H1 (cell line): ENCODE measurements at regions not wholly inside any gene's neighbourhood (a gene's known extent, or its start where the extent isn't known, plus 50 kb on each side); places are given as distances from the start of the nearest gene placed in this dataset.

Experiments used
- CTCF ChIA-PET: fragments of 300-600 bp; sonication (Branson Sonifier 250); formaldehyde crosslinking; loops from one replicate; lab custom pipeline; 2021; ENCODE audit not compliant: partially characterized antibody; lab: Charles Lee
- POLR2A ChIA-PET: fragments of 300-600 bp; sonication (Branson Sonifier 250); formaldehyde crosslinking; loops from one replicate; lab custom pipeline; 2021; ENCODE audit warnings: inconsistent platforms; ENCODE audit not compliant: partially characterized antibody; lab: Charles Lee
- DNase-seq, 2 experiments: peaks; one replicate each; pipeline versions ENCODE4 v3.0.0 to v3.0.0-alpha.2; 2010 to 2022; ENCODE audit warnings: low spot score in 2 of 2, low read depth in 1 of 2, mixed read lengths in 1 of 2
- FAIRE-seq: peaks from 2 replicates; lab custom pipeline; 2011; peaks lifted over from hg19 to GRCh38; lab: Jason Lieb, UNC
- H2AFZ ChIP-seq: 2 replicates; pipeline ENCODE4 v1.8.1; 2012; ENCODE audit warnings: low read length, inconsistent platforms
- H2AK5ac ChIP-seq: 2 replicates; pipeline ENCODE4 v1.6.1; 2013; ENCODE audit warnings: low read depth, low read length
- H2BK120ac ChIP-seq: replicated peaks from 2 replicates; pipeline ENCODE3; 2013; ENCODE audit warnings: low read depth, low read length, inconsistent platforms
- H2BK12ac ChIP-seq: 2 replicates; pipeline ENCODE4 v1.6.1; 2013; ENCODE audit warnings: low read depth, low read length
- H2BK15ac ChIP-seq: 2 replicates; pipeline ENCODE4 v1.6.1; 2013; ENCODE audit warnings: low read length
- H2BK20ac ChIP-seq: 2 replicates; pipeline ENCODE4 v1.6.1; 2013; ENCODE audit warnings: low read length
- H2BK5ac ChIP-seq: 2 replicates; pipeline ENCODE4 v1.6.1; 2013; ENCODE audit warnings: low read depth, low read length
- H3K14ac ChIP-seq: 2 replicates; pipeline ENCODE4 v1.6.1; 2013; ENCODE audit warnings: inconsistent platforms; ENCODE audit not compliant: insufficient read length
- H3K18ac ChIP-seq: 2 replicates; pipeline ENCODE4 v1.6.1; 2013; ENCODE audit warnings: low read length; ENCODE audit errors: extremely low read depth
- H3K23ac ChIP-seq: 2 replicates; pipeline ENCODE4 v1.6.1; 2013; ENCODE audit warnings: inconsistent platforms; ENCODE audit not compliant: insufficient read length
- H3K23me2 ChIP-seq: 2 replicates; pipeline ENCODE4 v1.6.1; 2013; ENCODE audit warnings: low read depth, low read length
- H3K27ac ChIP-seq: 2 replicates; pipeline ENCODE4 v1.6.1; 2011; ENCODE audit warnings: low read depth, low read length, inconsistent platforms
- H3K27me3 ChIP-seq, 4 experiments: replicated peaks in 1 of 4; 1 replicate in 1 of 4; 2 replicates in 3 of 4; pipeline versions ENCODE4 v1.6.1 to v1.8.1; 2011 to 2013; ENCODE audit warnings: low read length in 3 of 4, mild to moderate bottlenecking in 3 of 4, inconsistent platforms in 2 of 4, mixed read lengths in 2 of 4, moderate library complexity in 1 of 4; ENCODE audit not compliant: control insufficient read depth in 3 of 4, insufficient read depth in 3 of 4; ENCODE audit errors: extremely low read depth in 1 of 4
- H3K36me3 ChIP-seq, 4 experiments: 2 replicates each; pipeline versions ENCODE4 v1.6.1 to v1.8.1; 2011 to 2013; ENCODE audit warnings: mild to moderate bottlenecking in 4 of 4, low read length in 3 of 4, moderate library complexity in 2 of 4, control low read depth in 1 of 4, inconsistent platforms in 1 of 4; ENCODE audit not compliant: insufficient read depth in 4 of 4, control insufficient read depth in 2 of 4
- H3K4ac ChIP-seq: replicated peaks from 2 replicates; pipeline ENCODE3; 2013; ENCODE audit warnings: low read length, low read depth, mixed read lengths, inconsistent platforms; ENCODE audit not compliant: insufficient read length
- H3K4me1 ChIP-seq, 4 experiments: replicated peaks in 1 of 4; 1 replicate in 1 of 4; 2 replicates in 3 of 4; pipeline versions ENCODE4 v1.6.1 to v1.8.1; 2011 to 2013; ENCODE audit warnings: low read length in 3 of 4, inconsistent platforms in 2 of 4, mixed read lengths in 1 of 4; ENCODE audit not compliant: insufficient read depth in 4 of 4, control insufficient read depth in 3 of 4
- H3K4me2 ChIP-seq, 2 experiments: 2 replicates each; pipeline versions ENCODE4 v1.6.1 to v1.8.1; 2011 to 2013; ENCODE audit warnings: low read depth in 2 of 2, low read length in 2 of 2, control low read depth in 1 of 2, inconsistent platforms in 1 of 2, mild to moderate bottlenecking in 1 of 2; ENCODE audit not compliant: insufficient read depth in 1 of 2
- H3K4me3 ChIP-seq, 4 experiments: fragments of 200-600, 300-600 bp in 1 of 4; sonication (generic), shearing (Covaris generic), sonication (Bioruptor Twin) in 1 of 4; 2 replicates each; pipeline versions ENCODE4 v1.5.1 to v1.8.1; 2011 to 2016; ENCODE audit warnings: low read length in 4 of 4, low read depth in 3 of 4, control low read depth in 2 of 4, inconsistent platforms in 2 of 4, mild to moderate bottlenecking in 2 of 4, mixed read lengths in 1 of 4, moderate library complexity in 1 of 4; ENCODE audit not compliant: insufficient read depth in 2 of 4; ENCODE audit errors: extremely low read depth in 1 of 4
- H3K56ac ChIP-seq: replicated peaks from 2 replicates; pipeline ENCODE3; 2013; ENCODE audit warnings: low read depth, mild to moderate bottlenecking, mixed read lengths, low read length, inconsistent platforms; ENCODE audit not compliant: insufficient read length
- H3K79me1 ChIP-seq: 2 replicates; pipeline ENCODE4 v1.6.1; 2013; ENCODE audit warnings: low read depth, low read length, control low read depth
- H3K79me2 ChIP-seq, 2 experiments: 2 replicates each; pipeline versions ENCODE4 v1.6.1 to v1.8.1; 2012 to 2013; ENCODE audit warnings: low read length in 2 of 2, mild to moderate bottlenecking in 2 of 2, inconsistent platforms in 1 of 2; ENCODE audit not compliant: insufficient read depth in 2 of 2, control insufficient read depth in 1 of 2
- H3K9ac ChIP-seq, 4 experiments: replicated peaks in 1 of 4; 1 replicate in 1 of 4; 2 replicates in 3 of 4; pipeline versions ENCODE4 v1.6.1 to v1.8.1; 2011 to 2013; ENCODE audit warnings: low read depth in 3 of 4, low read length in 3 of 4, control low read depth in 2 of 4, mild to moderate bottlenecking in 2 of 4, moderate library complexity in 2 of 4, inconsistent platforms in 1 of 4; ENCODE audit errors: extremely low read depth in 1 of 4
- H3K9me3 ChIP-seq, 2 experiments: 2 replicates each; pipeline versions ENCODE4 v1.6.1 to v1.8.1; 2012 to 2013; ENCODE audit warnings: mild to moderate bottlenecking in 2 of 2, moderate library complexity in 2 of 2, control low read depth in 1 of 2, inconsistent platforms in 1 of 2, low read depth in 1 of 2, low read length in 1 of 2, mixed read lengths in 1 of 2; ENCODE audit not compliant: insufficient read depth in 2 of 2
- H4K20me1 ChIP-seq, 2 experiments: replicated peaks in 1 of 2; 2 replicates each; pipeline versions ENCODE3 to v1.8.1; 2011 to 2013; ENCODE audit warnings: inconsistent platforms in 2 of 2, low read length in 2 of 2, mild to moderate bottlenecking in 1 of 2; ENCODE audit not compliant: insufficient read depth in 2 of 2, control insufficient read depth in 1 of 2
- H4K5ac ChIP-seq: 2 replicates; pipeline ENCODE4 v1.6.1; 2013; ENCODE audit warnings: low read length, low read depth, mixed read lengths, inconsistent platforms; ENCODE audit not compliant: insufficient read length
- H4K8ac ChIP-seq: 2 replicates; pipeline ENCODE4 v1.8.0; 2013; ENCODE audit warnings: mild to moderate bottlenecking, moderate library complexity, low read length, inconsistent platforms; ENCODE audit not compliant: insufficient read depth; ENCODE audit errors: extremely low read depth
- H4K91ac ChIP-seq: replicated peaks from 2 replicates; pipeline ENCODE3; 2013; ENCODE audit warnings: low read length, mixed read lengths, inconsistent platforms; ENCODE audit not compliant: insufficient read length
- BCL11A ChIP-seq, 2 experiments: IDR thresholded peaks; one replicate each; pipeline ENCODE4 v1.6.1; 2011; ENCODE audit warnings: low read depth in 2 of 2, low read length in 2 of 2, mild to moderate bottlenecking in 2 of 2
- BRCA1 ChIP-seq: IDR thresholded peaks from 2 replicates; pipeline ENCODE4 v1.6.1; 2012; ENCODE audit warnings: low read depth, low read length, improper control_type of control experiment
- EGR1 ChIP-seq: IDR thresholded peaks from 2 replicates; pipeline ENCODE4 v1.6.1; 2011; ENCODE audit warnings: low read depth, low read length, borderline replicate concordance
- GTF2F1 ChIP-seq: IDR thresholded peaks from 2 replicates; pipeline ENCODE4 v1.6.1; 2012; ENCODE audit warnings: low read depth, low read length, improper control_type of control experiment, borderline replicate concordance
- HDAC6 ChIP-seq: IDR thresholded peaks from one replicate; pipeline ENCODE4 v1.7.1; 2012; ENCODE audit warnings: low read depth, mild to moderate bottlenecking, inconsistent platforms, low read length, moderate library complexity
- KDM5A ChIP-seq: fragments of 200-600 bp; IDR thresholded peaks from 2 replicates; pipeline ENCODE4 v1.7.1; 2012; ENCODE audit warnings: mild to moderate bottlenecking, low read length, inconsistent platforms, mixed read lengths
- NRF1 ChIP-seq: IDR thresholded peaks from 2 replicates; pipeline ENCODE4 v1.6.1; 2011; ENCODE audit warnings: mild to moderate bottlenecking, low read depth, low read length, improper control_type of control experiment
- RAD21 ChIP-seq, 2 experiments: IDR thresholded peaks in 1 of 2; conservative IDR thresholded peaks in 1 of 2; 2 replicates each; pipeline ENCODE4 v1.6.1; 2011; ENCODE audit warnings: low read depth in 2 of 2, low read length in 2 of 2, improper control_type of control experiment in 1 of 2, inconsistent platforms in 1 of 2, mild to moderate bottlenecking in 1 of 2, moderate library complexity in 1 of 2
- SIX5 ChIP-seq: IDR thresholded peaks from 2 replicates; pipeline ENCODE4 v1.6.1; 2011; ENCODE audit warnings: mild to moderate bottlenecking, low read depth, low read length
- SP1 ChIP-seq: IDR thresholded peaks from 2 replicates; pipeline ENCODE4 v1.6.1; 2011; ENCODE audit warnings: low read depth, low read length
- TBP ChIP-seq: IDR thresholded peaks from 2 replicates; pipeline ENCODE4 v1.6.1; 2011; ENCODE audit warnings: low read depth, low read length, improper control_type of control experiment
- TEAD4 ChIP-seq: IDR thresholded peaks from 2 replicates; pipeline ENCODE4 v1.6.1; 2012; ENCODE audit warnings: low read depth, low read length, inconsistent platforms, mixed read lengths
- WGBS, 2 experiments: shearing (Covaris generic) in 1 of 2; methylation state at CpG; one replicate each; pipeline versions ENCODE4 v1.1.6 to v1.1.7; 2013 to 2015; ENCODE audit warnings: low lambda C conversion rate in 2 of 2, mixed read lengths in 2 of 2, inconsistent platforms in 1 of 2, low coverage in 1 of 2, missing lambda C conversion rate in 1 of 2; ENCODE audit not compliant: insufficient replicate concordance in 2 of 2, insufficient coverage in 1 of 2, insufficient read length in 1 of 2; ENCODE audit errors: extremely low coverage in 1 of 2, missing lambda C conversion rate in 1 of 2; 5-methylcytosine and 5-hydroxymethylcytosine counted together
- TF ChIP-seq, protein P1 (sequence below): IDR thresholded peaks from 2 replicates; pipeline ENCODE4 v1.6.1; 2011; ENCODE audit warnings: low read depth, mild to moderate bottlenecking, low read length; ENCODE audit not compliant: insufficient read depth
- TF ChIP-seq, protein P2 (sequence below): IDR thresholded peaks from 2 replicates; pipeline ENCODE4 v1.6.1; 2012; ENCODE audit warnings: inconsistent platforms

DNA sequence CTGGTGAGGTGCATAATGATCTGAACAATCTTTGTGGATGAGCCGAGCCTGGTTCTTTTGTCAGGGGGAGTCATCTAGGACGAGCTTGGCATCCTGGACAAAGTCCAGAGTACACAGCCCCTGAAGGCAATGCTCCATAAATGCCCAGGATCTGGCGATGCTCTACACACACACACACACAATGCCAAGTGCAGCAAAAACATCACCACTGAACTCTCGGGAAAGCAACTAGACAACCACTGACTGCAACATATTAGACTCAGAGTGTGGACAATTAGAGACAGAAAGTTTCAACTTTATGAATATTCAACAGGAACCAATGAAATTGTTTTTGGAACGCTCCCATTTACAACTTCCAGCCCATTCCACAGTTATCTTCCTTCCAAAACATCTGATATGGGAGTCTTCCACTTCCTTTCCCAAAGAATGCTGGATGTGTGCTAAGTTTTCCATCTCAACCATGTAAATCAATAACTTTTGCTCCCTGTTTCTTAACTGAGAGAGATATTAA is 227.6 kb upstream of the ANKRD55 start:
- no peaks in the 10 kb centered on the region for H3K79me1 ChIP-seq
- no peak overlapping the region for H3K56ac ChIP-seq
- H2BK5ac ChIP-seq, result no peak overlapping the region
- H3K4me3 ChIP-seq, result no peak overlapping the region
- H3K23ac ChIP-seq, result no peak overlapping the region
- FAIRE-seq, result no peak
- no peak overlapping the region for H2BK12ac ChIP-seq
- no peak overlapping the region for H3K18ac ChIP-seq
- DNase-seq, result no peak
- no peak overlapping the region for H2BK20ac ChIP-seq
- no peak overlapping the region for H3K14ac ChIP-seq
- H4K20me1 ChIP-seq, result no peaks in the 10 kb centered on the region
- no peak overlapping the region for H2AK5ac ChIP-seq
- no peaks in the 10 kb centered on the region for H3K9me3 ChIP-seq
- 90% methylated on average over 5 of the region's 5 CpGs; no CpG with 5 or more reads in 1 of the 2 experiments for WGBS, 2 experiments
- no peak overlapping the region for H3K27ac ChIP-seq
- H3K23me2 ChIP-seq, result no peaks in the 10 kb centered on the region; the same call in 1 of the 2 replicates
- no peak overlapping the region for H3K4me2 ChIP-seq
- no peak overlapping the region for H2BK15ac ChIP-seq
- no peak overlapping the region for H4K8ac ChIP-seq
- H3K4me1 ChIP-seq, result peaks cover 2 to 13% (median 6%) of the 10 kb centered on the region in 4 experiments; a peak in 6 of 7 replicates
- no peaks in the 10 kb centered on the region for H3K79me2 ChIP-seq
- no peak overlapping the region for H4K5ac ChIP-seq
- H3K9ac ChIP-seq, result no peak overlapping the region
- POLR2A ChIA-PET, result no interaction called here
- H4K91ac ChIP-seq, result no peak overlapping the region
- no peaks in the 10 kb centered on the region for H3K36me3 ChIP-seq
- H3K4ac ChIP-seq, result no peak overlapping the region
- H3K27me3 ChIP-seq, result no peaks in the 10 kb centered on the region
- H2AFZ ChIP-seq, result no peak overlapping the region
- CTCF ChIA-PET, result interaction anchor here (0.6 kb wide), 1 partner anchor 692 kb away, joined by 3 read pairs; no protein-coding TSS in a partner anchor
- H2BK120ac ChIP-seq, result no peak overlapping the region
- TF ChIP-seq, protein P1, sequence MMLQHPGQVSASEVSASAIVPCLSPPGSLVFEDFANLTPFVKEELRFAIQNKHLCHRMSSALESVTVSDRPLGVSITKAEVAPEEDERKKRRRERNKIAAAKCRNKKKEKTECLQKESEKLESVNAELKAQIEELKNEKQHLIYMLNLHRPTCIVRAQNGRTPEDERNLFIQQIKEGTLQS, result no peak
- TF ChIP-seq SIX5, result no peak
- TF ChIP-seq RAD21 (IDR thresholded peaks at IDR 0.05 in 1 of 2, conservative IDR thresholded peaks at IDR 0.05 in 1 of 2; ENCODE audit: low read depth in 2 of 2, low read length in 2 of 2), result no peak
- no peak for TF ChIP-seq HDAC6
- no peak for TF ChIP-seq TBP
- TF ChIP-seq SP1, result no peak
- no peak for TF ChIP-seq GTF2F1
- TF ChIP-seq, protein P2, sequence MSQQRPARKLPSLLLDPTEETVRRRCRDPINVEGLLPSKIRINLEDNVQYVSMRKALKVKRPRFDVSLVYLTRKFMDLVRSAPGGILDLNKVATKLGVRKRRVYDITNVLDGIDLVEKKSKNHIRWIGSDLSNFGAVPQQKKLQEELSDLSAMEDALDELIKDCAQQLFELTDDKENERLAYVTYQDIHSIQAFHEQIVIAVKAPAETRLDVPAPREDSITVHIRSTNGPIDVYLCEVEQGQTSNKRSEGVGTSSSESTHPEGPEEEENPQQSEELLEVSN, result no peak
- TF ChIP-seq EGR1, result no peak
- TF ChIP-seq BCL11A (IDR thresholded peaks at IDR 0.05; ENCODE audit: low read depth in 2 of 2, low read length in 2 of 2), result no peak
- no peak for TF ChIP-seq TEAD4
- no peak for TF ChIP-seq KDM5A
- no peak for TF ChIP-seq BRCA1
- no peak for TF ChIP-seq NRF1
